K562 (cell line): ENCODE measurements at regions not wholly inside any gene's neighbourhood (a gene's known extent, or its start where the extent isn't known, plus 50 kb on each side); places are given as distances from the start of the nearest gene placed in this dataset.

Source experiments
- CEBPB ChIP-seq: fragments of 450-650 bp; IDR thresholded peaks from 2 replicates; pipeline ENCODE4 v1.6.1; 2016; ENCODE audit warnings: missing genetic modification characterization, missing compliant biosample characterization
- CXXC5 ChIP-seq: fragments of 250-450 bp; sonication (Bioruptor Pico); IDR thresholded peaks from 2 replicates; pipeline ENCODE4 v1.8.0; 2022; ENCODE audit warnings: inconsistent platforms, mild to moderate bottlenecking, moderate library complexity
- ELF4 ChIP-seq: fragments of 450-650 bp; formaldehyde crosslinking; IDR thresholded peaks from 2 replicates; pipeline ENCODE4 v1.4.0; 2022; ENCODE audit warnings: missing genetic modification characterization
- FIP1L1 ChIP-seq: fragments of 200-400 bp; formaldehyde crosslinking; IDR thresholded peaks from 2 replicates; pipeline ENCODE4 v1.6.1; 2018; ENCODE audit warnings: mild to moderate bottlenecking, low read depth, low read length; ENCODE audit not compliant: poor library complexity, severe bottlenecking
- LARP7 ChIP-seq: fragments of 450-650 bp; IDR thresholded peaks from 2 replicates; pipeline ENCODE4 v1.6.1; 2016
- RB1 ChIP-seq: fragments of 450-650 bp; IDR thresholded peaks from 2 replicates; pipeline ENCODE4 v1.6.1; 2017; ENCODE audit warnings: low read depth, mild to moderate bottlenecking
- SAP30 ChIP-seq: fragments of 200-600 bp; sonication (generic); IDR thresholded peaks from 2 replicates; pipeline ENCODE4 v1.6.1; 2012; ENCODE audit warnings: borderline replicate concordance, low read depth, mild to moderate bottlenecking, moderate library complexity, low read length, control low read depth, inconsistent platforms; ENCODE audit not compliant: insufficient read depth, poor library complexity, severe bottlenecking
- SMAD1 ChIP-seq: fragments of 150-350 bp; IDR thresholded peaks from 2 replicates; pipeline ENCODE4 v1.6.1; 2014; ENCODE audit warnings: low read length, low read depth; ENCODE audit not compliant: partially characterized antibody
- STAG1 ChIP-seq: sonication (generic); formaldehyde crosslinking; IDR thresholded peaks from 2 replicates; pipeline ENCODE4 v1.5.0; 2020; ENCODE audit warnings: missing genetic modification reagents, borderline replicate concordance
- TOE1 ChIP-seq, 2 experiments: fragments of 450-650 bp in 1 of 2; sonication (generic) in 1 of 2; formaldehyde crosslinking in 1 of 2; IDR thresholded peaks; 2 replicates each; pipeline versions ENCODE4 v1.7.1 to v1.8.0; 2016 to 2022; ENCODE audit warnings: borderline replicate concordance in 2 of 2, mild to moderate bottlenecking in 2 of 2, antibody characterized with exemption in 1 of 2, inconsistent platforms in 1 of 2, low read depth in 1 of 2, missing genetic modification reagents in 1 of 2, moderate library complexity in 1 of 2
- ZNF124 ChIP-seq: sonication (generic); formaldehyde crosslinking; IDR thresholded peaks from 2 replicates; pipeline ENCODE4 v1.8.1; 2022; ENCODE audit warnings: missing genetic modification reagents
- ZNF197 ChIP-seq: fragments of 200-800 bp; sonication (Bioruptor generic); IDR thresholded peaks from 2 replicates; pipeline ENCODE4 v1.6.1; 2016; ENCODE audit warnings: low read depth, missing genetic modification characterization, missing compliant biosample characterization
- ZNF717 ChIP-seq: fragments of 250-450 bp; sonication (Bioruptor Pico); IDR thresholded peaks from 2 replicates; pipeline ENCODE4 v1.5.0; 2021
- TF ChIP-seq, protein P1 (sequence below): fragments of 450-650 bp; IDR thresholded peaks from 2 replicates; pipeline ENCODE4 v1.6.1; 2016; ENCODE audit warnings: mild to moderate bottlenecking, moderate library complexity
- TF ChIP-seq, protein P2 (sequence below): sonication (generic); formaldehyde crosslinking; IDR thresholded peaks from 2 replicates; pipeline ENCODE4 v1.8.0; 2022; ENCODE audit warnings: mild to moderate bottlenecking, missing genetic modification reagents, borderline replicate concordance
- TF ChIP-seq, protein P3 (sequence below): fragments of 250-450 bp; sonication (Bioruptor Pico); IDR thresholded peaks from 2 replicates; pipeline ENCODE4 v1.8.0; 2021; ENCODE audit warnings: moderate library complexity, mild to moderate bottlenecking, inconsistent platforms

DNA sequence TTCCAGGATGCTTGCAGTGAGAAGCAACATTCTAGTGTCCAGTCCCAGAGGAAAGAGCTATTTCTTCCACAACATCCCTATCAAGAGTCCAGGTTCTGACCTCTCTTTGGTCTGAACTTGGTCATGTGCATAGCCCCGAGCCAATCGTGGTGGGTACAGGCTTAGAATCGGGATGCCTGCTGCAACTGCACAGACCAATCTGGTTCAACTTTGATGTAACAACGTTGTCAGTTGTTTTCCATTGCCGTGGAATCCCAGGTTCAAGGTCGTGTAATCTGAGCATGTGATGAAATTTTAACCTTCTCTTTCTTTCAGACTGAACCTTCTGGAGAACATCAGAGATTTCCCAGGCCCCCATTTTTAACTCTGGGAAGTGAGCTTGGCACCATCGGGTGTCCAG is 130.5 kb downstream of the ANKRD60 start (continued):
- TF ChIP-seq, protein P1, sequence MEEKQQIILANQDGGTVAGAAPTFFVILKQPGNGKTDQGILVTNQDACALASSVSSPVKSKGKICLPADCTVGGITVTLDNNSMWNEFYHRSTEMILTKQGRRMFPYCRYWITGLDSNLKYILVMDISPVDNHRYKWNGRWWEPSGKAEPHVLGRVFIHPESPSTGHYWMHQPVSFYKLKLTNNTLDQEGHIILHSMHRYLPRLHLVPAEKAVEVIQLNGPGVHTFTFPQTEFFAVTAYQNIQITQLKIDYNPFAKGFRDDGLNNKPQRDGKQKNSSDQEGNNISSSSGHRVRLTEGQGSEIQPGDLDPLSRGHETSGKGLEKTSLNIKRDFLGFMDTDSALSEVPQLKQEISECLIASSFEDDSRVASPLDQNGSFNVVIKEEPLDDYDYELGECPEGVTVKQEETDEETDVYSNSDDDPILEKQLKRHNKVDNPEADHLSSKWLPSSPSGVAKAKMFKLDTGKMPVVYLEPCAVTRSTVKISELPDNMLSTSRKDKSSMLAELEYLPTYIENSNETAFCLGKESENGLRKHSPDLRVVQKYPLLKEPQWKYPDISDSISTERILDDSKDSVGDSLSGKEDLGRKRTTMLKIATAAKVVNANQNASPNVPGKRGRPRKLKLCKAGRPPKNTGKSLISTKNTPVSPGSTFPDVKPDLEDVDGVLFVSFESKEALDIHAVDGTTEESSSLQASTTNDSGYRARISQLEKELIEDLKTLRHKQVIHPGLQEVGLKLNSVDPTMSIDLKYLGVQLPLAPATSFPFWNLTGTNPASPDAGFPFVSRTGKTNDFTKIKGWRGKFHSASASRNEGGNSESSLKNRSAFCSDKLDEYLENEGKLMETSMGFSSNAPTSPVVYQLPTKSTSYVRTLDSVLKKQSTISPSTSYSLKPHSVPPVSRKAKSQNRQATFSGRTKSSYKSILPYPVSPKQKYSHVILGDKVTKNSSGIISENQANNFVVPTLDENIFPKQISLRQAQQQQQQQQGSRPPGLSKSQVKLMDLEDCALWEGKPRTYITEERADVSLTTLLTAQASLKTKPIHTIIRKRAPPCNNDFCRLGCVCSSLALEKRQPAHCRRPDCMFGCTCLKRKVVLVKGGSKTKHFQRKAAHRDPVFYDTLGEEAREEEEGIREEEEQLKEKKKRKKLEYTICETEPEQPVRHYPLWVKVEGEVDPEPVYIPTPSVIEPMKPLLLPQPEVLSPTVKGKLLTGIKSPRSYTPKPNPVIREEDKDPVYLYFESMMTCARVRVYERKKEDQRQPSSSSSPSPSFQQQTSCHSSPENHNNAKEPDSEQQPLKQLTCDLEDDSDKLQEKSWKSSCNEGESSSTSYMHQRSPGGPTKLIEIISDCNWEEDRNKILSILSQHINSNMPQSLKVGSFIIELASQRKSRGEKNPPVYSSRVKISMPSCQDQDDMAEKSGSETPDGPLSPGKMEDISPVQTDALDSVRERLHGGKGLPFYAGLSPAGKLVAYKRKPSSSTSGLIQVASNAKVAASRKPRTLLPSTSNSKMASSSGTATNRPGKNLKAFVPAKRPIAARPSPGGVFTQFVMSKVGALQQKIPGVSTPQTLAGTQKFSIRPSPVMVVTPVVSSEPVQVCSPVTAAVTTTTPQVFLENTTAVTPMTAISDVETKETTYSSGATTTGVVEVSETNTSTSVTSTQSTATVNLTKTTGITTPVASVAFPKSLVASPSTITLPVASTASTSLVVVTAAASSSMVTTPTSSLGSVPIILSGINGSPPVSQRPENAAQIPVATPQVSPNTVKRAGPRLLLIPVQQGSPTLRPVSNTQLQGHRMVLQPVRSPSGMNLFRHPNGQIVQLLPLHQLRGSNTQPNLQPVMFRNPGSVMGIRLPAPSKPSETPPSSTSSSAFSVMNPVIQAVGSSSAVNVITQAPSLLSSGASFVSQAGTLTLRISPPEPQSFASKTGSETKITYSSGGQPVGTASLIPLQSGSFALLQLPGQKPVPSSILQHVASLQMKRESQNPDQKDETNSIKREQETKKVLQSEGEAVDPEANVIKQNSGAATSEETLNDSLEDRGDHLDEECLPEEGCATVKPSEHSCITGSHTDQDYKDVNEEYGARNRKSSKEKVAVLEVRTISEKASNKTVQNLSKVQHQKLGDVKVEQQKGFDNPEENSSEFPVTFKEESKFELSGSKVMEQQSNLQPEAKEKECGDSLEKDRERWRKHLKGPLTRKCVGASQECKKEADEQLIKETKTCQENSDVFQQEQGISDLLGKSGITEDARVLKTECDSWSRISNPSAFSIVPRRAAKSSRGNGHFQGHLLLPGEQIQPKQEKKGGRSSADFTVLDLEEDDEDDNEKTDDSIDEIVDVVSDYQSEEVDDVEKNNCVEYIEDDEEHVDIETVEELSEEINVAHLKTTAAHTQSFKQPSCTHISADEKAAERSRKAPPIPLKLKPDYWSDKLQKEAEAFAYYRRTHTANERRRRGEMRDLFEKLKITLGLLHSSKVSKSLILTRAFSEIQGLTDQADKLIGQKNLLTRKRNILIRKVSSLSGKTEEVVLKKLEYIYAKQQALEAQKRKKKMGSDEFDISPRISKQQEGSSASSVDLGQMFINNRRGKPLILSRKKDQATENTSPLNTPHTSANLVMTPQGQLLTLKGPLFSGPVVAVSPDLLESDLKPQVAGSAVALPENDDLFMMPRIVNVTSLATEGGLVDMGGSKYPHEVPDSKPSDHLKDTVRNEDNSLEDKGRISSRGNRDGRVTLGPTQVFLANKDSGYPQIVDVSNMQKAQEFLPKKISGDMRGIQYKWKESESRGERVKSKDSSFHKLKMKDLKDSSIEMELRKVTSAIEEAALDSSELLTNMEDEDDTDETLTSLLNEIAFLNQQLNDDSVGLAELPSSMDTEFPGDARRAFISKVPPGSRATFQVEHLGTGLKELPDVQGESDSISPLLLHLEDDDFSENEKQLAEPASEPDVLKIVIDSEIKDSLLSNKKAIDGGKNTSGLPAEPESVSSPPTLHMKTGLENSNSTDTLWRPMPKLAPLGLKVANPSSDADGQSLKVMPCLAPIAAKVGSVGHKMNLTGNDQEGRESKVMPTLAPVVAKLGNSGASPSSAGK, result no peak
- no peak for TF ChIP-seq SMAD1
- TF ChIP-seq TOE1 (IDR thresholded peaks at IDR 0.05; ENCODE audit: borderline replicate concordance), result no peak
- TF ChIP-seq TOE1 (CRISPR knock-in tag; IDR thresholded peaks at IDR 0.05; ENCODE audit: borderline replicate concordance, low read depth), result no peak
- no peak for TF ChIP-seq CEBPB
- no peak for TF ChIP-seq STAG1 (CRISPR knock-in tag)
- TF ChIP-seq FIP1L1, result no peak
- no peak for TF ChIP-seq ELF4 (CRISPR knock-in tag)
- no peak for TF ChIP-seq RB1
- TF ChIP-seq ZNF717 (CRISPR knock-in tag), result no peak
- TF ChIP-seq, protein P2, sequence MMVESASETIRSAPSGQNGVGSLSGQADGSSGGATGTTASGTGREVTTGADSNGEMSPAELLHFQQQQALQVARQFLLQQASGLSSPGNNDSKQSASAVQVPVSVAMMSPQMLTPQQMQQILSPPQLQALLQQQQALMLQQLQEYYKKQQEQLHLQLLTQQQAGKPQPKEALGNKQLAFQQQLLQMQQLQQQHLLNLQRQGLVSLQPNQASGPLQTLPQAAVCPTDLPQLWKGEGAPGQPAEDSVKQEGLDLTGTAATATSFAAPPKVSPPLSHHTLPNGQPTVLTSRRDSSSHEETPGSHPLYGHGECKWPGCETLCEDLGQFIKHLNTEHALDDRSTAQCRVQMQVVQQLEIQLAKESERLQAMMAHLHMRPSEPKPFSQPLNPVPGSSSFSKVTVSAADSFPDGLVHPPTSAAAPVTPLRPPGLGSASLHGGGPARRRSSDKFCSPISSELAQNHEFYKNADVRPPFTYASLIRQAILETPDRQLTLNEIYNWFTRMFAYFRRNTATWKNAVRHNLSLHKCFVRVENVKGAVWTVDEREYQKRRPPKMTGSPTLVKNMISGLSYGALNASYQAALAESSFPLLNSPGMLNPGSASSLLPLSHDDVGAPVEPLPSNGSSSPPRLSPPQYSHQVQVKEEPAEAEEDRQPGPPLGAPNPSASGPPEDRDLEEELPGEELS (CRISPR knock-in tag), result no peak
- TF ChIP-seq CXXC5 (CRISPR knock-in tag), result no peak
- TF ChIP-seq, protein P3, sequence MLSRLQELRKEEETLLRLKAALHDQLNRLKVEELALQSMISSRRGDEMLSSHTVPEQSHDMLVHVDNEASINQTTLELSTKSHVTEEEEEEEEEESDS (CRISPR knock-in tag), result no peak
- no peak for TF ChIP-seq ZNF197
- TF ChIP-seq SAP30, result no peak
- TF ChIP-seq LARP7, result no peak
- no peak for TF ChIP-seq ZNF124 (CRISPR knock-in tag)
